ENCODE measurements at regions not wholly inside any gene's neighbourhood (a gene's known extent, or its start where the extent isn't known, plus 50 kb on each side); places are given as distances from the start of the nearest gene placed in this dataset.
A peak's percentile ranks its signal among the peaks of the same experiment; 100 is the strongest.
"Not testable (repeated sequence)": the region's sequence is repeated elsewhere in the genome, so short reads cannot be mapped to it uniquely, and the experiment has no call there.

GRCh38 chr11:103585401-103585800, 451.0 kb upstream of the DDI1 start:
- DNase-seq (ENCODE audit: low spot score): no peak

DNA sequence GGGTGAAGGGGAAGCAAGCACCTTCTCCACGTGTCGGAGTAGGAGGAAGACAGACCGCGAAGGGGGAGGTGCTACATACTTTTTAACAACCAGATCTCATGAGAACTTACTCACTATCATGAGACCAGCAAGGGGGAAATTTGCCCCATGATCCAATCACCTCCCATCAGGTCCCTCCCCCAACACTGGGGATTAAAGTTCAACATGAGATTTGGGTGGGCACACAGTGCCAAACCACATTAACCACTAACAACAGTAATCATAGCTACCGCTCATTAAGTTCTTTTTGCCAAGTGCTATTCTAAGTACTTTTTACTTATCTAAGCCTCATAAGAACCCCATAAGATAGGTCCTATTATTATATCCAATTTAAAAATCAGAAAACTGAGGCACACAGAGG, 450.5 kb upstream of the DDI1 start:
- no peak for DNase-seq (ENCODE audit: low spot score)

DNA sequence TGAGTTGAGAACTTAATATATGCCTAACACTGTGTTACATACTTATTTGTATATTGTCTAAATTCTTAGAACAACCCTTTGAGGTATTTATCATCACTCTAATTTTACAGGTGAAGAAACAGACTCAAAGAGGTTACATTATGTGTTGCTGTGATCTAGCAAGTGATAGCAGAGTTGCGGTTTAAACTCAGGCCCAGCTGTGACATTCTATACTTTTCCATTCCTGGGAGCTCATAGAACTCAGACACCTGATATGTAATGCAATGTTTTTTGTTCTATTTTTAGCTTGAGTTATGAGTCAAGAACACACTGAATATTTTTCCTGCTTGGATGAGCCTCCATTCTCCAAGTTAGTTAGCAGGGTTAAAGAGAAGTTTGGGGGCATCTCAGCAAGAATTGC, 449.7 kb upstream of the DDI1 start:
- no peak for DNase-seq (ENCODE audit: low spot score)

DNA sequence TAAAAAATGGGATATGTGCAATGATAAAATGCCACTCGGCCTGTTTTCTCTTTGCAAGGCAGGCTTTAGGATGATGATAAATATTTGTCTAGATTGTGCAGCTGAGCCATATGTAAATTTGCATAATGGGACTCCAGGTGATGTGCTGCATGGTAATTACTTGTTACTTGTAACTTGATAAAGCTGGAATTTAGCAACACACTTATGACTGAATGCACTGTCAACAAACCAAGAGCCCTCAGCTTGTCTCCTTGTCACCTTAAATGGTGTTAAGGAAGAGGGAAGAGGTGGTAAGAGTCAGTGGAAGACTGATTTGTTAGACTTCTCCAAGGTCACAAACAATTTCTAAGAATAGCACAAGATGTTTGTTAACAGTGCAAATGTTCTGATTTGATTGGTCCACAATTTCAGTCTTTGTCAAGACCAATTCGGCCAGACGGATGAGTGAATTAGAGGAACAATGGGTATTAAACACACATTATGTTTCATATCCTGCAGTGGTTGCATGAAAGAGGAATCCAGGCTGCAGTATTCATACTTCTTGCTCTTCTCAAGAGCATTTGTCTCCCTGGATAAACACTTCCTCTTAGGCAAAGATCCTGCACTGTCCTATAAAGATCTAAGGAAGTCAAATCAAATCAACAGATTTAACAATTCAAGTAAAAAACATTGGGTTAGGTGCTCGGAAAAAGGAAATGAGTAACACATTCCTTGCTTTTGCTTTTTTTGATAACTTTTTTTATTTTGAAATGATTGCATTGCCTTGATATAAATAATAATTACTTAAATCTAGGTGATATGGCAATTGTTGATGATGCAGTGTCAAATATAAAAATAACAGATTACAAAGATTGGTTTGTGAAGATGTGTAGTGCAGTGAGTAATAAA, 448.3 kb upstream of the DDI1 start:
- no peak for DNase-seq (ENCODE audit: low spot score)

GRCh38 chr11:103591554-103591953, 444.9 kb upstream of the DDI1 start:
- no peak for DNase-seq (ENCODE audit: low spot score)

DNA sequence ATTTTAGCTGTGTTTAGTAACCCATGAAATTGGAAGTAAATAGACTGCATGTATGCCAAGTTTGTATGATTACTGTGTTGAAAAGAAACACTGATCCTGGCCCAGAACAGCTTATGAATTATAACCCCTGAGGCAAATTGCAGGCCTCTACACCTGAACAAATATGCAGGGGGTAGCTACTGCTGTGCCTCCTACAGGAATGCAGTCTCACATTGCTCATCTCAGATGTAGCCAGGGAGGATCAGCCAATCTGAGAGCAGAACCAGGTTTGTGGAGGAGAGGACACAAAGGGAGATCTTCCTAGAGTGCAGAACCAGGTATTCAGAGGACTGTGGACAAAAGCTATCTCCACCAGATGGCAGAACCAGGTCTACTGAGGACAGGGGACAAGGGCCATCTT, 442.2 kb upstream of the DDI1 start:
- no peak for DNase-seq (ENCODE audit: low spot score)

GRCh38 chr11:103596315-103596714, 440.1 kb upstream of the DDI1 start:
- DNase-seq (ENCODE audit: low spot score): no peak

GRCh38 chr11:103601225-103601846, 435.1 kb upstream of the DDI1 start:
- peak; percentile 55 for DNase-seq (ENCODE audit: low spot score)

DNA sequence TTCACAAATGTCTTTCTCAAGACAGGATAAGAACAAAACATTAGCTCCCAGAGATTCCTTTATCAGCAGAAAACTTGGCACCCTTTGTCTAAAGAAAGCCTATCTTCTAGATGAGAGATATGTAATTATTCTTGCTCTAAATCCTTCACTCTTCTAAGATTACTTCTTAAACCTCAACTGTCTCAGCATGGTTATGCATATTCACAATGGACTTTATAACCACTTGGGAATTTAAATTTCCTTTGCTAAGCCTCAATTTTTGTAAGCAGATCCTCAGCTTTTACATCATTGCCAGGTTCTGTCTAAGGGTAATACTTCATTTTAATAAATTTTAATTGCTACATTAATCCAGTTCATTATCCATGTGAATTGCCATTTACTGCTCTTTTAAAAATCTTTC, 433.6 kb upstream of the DDI1 start:
- DNase-seq (ENCODE audit: low spot score): no peak

DNA sequence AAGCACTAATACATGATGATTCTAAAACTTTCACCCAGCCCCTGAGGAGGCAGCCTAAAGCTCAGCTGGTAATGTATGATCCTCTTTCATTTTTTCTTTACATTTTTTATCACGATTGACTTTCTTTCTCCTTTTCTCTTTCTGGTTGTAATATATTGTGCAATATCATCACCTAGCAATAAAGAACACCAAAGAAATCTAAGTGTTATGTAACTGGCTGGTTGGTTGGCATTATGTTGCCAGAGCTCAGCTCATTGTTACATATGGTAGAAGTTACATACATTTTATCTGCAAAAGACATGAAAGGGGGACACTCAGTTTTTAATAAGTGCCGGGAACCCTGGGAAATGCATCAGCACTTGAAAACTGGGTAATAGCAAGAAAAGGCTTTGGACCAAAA, 432.1 kb upstream of the DDI1 start:
- DNase-seq (ENCODE audit: low spot score): no peak

- DNase-seq (ENCODE audit: low spot score): no peak
These were observed 427.9 kb upstream of the DDI1 start for GRCh38 chr11:103608566-103608965.

- no peak for DNase-seq (ENCODE audit: low spot score)
These were observed 427.0 kb upstream of the DDI1 start for GRCh38 chr11:103609117-103610066.

DNA sequence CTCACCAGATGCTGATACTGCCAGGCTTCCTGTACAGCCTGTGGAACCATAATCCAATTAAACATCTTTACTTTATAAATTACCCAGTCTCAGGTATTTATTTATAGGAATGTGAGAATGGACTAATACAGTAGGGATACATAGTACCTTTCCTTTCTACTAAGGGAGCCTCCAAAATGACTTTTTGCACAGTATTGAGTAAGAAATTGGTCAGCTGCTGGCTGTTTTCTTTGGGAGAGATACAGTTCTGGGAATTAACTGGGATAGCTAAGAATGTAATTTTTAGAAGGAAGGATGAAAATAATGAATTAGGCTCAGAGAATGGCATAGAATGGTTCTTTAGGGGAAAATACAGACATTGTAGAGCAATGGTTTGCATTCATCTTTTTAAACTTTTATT, 426.0 kb upstream of the DDI1 start:
- DNase-seq (ENCODE audit: low spot score): no peak

- not testable (repeated sequence) for DNase-seq (ENCODE audit: low spot score)
These were observed 424.7 kb upstream of the DDI1 start for GRCh38 chr11:103611526-103612260.

DNA sequence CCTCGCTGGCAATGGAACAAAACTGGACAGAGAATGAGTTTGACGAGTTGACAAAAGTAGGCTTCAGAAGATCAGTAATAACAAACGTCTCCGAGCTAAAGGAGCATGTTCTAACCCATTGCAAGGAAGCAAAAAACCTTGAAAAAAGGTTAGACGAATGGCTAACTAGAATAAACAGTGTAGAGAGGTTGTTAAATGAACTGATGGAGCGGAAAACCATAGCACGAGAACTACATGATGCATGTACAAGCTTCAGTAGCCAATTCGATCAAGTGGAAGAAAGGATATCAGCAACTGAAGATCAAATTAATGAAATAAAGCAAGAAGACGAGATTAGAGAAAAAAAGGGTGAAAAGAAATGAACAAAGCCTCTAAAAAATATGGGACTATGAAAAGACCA, 424.0 kb upstream of the DDI1 start:
- DNase-seq (ENCODE audit: low spot score): not testable (repeated sequence)

DNA sequence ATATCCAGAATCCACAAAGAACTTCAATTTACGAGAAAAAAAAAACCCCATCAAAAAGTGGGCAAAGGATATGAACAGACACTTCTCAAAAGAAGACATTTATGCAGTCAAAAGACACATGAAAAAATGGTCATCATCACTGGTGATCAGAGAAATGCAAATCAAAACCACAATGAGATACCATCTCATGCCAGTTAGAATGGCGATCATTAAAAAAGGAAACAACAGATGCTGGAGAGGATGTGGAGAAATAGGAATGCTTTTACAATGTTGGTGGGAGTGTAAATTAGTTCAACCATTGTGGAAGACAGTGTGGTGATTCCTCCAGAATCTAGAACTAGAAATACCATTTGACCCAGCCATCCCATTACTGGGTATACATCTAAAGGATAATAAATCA, 419.9 kb upstream of the DDI1 start:
- not testable (repeated sequence) for DNase-seq (ENCODE audit: low spot score)

DNA sequence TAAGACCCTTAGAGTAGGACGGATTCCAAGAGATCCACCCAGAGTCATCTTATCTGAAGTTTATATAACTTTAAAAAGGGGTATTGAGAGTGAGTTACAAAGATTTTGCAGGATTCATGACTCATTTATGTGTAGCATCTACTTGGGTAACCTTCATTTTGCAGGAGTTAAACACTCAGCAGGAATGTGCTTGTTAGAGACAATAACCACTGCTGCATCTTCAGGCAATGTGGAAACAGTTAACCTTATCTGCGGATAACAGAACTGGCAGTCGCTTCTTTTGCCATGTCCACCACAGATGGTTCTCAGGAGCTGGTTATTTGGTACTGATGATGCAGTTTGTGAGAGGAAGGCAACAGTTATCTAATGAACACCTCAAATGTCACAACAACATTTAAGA, 417.9 kb upstream of the DDI1 start:
- DNase-seq (ENCODE audit: low spot score): no peak

GRCh38 chr11:103619480-103619879, 417.0 kb upstream of the DDI1 start:
- DNase-seq (ENCODE audit: low spot score): peak; percentile 9

DNA sequence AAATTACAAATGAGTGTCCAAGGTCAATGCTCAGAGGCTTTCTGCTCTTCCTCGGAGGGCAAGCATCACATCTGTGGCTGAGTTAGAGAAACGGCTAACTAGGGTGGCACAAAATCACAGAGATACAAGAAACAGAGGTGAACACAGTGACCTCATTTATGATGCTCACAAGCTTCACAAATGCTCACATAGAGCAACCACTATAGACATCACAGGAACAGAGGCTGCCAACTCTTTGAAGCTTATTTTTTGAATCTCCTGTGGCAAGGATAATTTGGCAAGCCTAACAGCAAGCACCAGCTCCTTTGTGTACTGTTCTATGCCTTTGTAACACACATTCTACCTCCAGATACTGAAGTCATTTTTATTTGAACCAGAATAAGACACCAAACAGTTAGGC, 416.5 kb upstream of the DDI1 start:
- no peak for DNase-seq (ENCODE audit: low spot score)

DNA sequence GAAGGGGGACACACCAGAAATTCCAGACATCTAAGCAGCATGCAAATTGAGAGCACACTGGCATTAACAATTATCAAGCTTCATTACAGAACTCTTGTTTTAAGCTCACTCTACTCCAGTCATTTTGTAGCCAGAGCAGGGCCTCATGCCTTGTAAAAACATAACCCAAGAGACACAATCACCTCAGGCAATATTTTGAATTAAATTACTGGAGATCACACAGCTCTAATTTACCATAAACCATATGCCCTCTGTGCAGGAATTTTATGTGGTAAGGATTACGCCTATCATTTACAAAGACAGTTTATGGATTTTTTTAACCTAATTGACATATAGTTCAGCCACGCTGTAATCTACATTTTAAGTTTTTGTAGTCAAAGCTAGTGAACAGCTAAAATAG, 414.1 kb upstream of the DDI1 start:
- DNase-seq (ENCODE audit: low spot score): no peak

GRCh38 chr11:103623933-103624332, 412.5 kb upstream of the DDI1 start:
- DNase-seq (ENCODE audit: low spot score): no peak
